Effector memory CD8-positive, alpha-beta T cell (primary cell): ENCODE measurements at regions not wholly inside any gene's neighbourhood (a gene's known extent, or its start where the extent isn't known, plus 50 kb on each side); places are given as distances from the start of the nearest gene placed in this dataset.

Experiments used
- ATAC-seq: fragments of 150-1000 bp; cut with Tn5 transposase; replicated peaks from 2 replicates; pipeline ENCODE4 v1.10.0; 2021; ENCODE audit warnings: mild to moderate bottlenecking, moderate library complexity
- DNase-seq, 3 experiments: peaks; one replicate each; pipeline ENCODE4 v3.0.0; 2021
- H3K27ac Mint-ChIP-seq, 2 donors: one replicate each; pipeline ENCODE4 v1.8.0; 2022; ENCODE audit warnings: mild to moderate bottlenecking in 2 of 2, mixed read lengths in 2 of 2, moderate library complexity in 2 of 2
- H3K27me3 Mint-ChIP-seq, 2 donors: one replicate each; pipeline ENCODE4 v1.8.0; 2022; ENCODE audit warnings: mixed read lengths in 2 of 2
- H3K36me3 Mint-ChIP-seq: one replicate; pipeline ENCODE4 v1.8.0; 2022; ENCODE audit warnings: mild to moderate bottlenecking, moderate library complexity, mixed read lengths; ENCODE audit not compliant: insufficient read depth
- H3K4me1 Mint-ChIP-seq, 2 donors: one replicate each; pipeline ENCODE4 v1.8.0; 2022; ENCODE audit warnings: low read depth in 2 of 2, mixed read lengths in 2 of 2
- H3K4me3 Mint-ChIP-seq, 2 donors: one replicate each; pipeline ENCODE4 v1.8.0; 2022; ENCODE audit warnings: mild to moderate bottlenecking in 2 of 2, mixed read lengths in 2 of 2, moderate library complexity in 2 of 2
- H3K9me3 Mint-ChIP-seq, 2 donors: one replicate each; pipeline ENCODE4 v1.8.0; 2022; ENCODE audit warnings: mixed read lengths in 2 of 2

DNA sequence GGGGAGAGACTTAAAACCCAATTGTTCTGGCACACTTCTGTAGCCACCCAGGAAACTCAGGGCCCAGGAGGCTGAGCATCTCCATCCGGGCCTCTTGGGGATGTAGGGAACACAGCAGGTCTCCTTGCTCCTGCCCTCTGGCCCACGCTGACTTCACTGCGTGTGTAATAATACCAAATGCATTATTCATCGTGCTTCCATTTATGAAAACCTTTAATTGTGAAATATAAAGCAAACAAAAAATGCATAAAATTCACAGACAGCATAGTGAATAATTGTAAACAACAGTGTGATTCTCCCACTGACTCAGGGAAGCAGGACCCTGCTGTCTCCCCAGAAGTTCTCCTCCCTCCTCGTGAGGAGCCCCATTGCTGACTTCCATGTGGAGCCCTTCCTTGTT, 70.3 kb upstream of the SHH start:
- ATAC-seq (no peak), DNase-seq (no peak)
- Mint-ChIP-seq H3K27me3 (peaks cover 6 to 43% of the 10 kb centered on the region in 2 donors), H3K9me3 (no peaks in the 10 kb centered on the region), H3K36me3 (peaks cover 7% of the 10 kb centered on the region), H3K27ac (no peak overlapping the region), H3K4me3 (no peak overlapping the region), H3K4me1 (peaks cover 0 to 4% of the 10 kb centered on the region in 2 donors)

DNA sequence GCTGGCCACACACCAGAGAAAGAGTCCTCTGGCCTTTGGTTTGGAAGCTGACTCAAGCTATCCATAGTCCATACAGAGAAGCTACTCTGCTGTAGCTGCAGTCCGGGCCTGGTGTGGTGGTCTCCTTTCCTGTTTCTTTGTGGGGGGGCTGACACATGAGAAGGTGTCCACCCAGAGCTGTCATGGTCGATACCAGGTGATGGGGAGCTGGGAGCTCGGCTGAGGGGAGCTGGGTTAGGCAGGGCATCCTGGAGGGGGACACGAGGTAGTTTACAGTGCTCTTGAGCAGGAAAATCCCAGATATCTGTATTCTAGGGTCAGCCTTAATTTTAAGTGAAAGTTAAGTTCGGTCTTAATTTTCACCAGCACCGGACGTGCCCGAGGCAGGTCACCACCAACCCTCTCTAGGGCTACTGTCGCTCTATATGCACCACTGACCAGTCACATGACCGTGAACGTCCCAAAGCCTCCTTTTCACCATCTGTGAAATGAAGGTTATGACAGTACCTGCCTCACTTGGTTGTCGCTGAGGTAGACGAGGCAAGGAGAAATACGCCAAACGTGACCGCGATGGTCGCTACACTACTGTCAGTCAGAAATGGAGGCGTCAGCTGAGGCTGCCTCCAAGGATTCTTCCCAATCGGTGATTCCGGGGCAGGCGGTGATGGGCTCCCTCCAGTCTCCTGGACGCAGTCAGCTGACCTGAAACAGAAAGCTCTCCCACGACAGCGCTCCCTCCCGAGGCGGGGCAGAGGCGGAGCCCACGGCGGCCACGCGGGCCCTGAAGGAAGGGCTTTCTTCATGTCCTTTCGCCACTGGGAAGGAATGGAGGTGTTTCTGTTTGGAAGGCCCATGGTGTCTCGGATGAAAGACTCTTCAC, 69.4 kb upstream of the SHH start:
- H3K9me3 Mint-ChIP-seq = no peaks in the 10 kb centered on the region
- peaks cover 0 to 4% of the 10 kb centered on the region in 2 donors for H3K4me1 Mint-ChIP-seq
- no peak overlapping the region for H3K27ac Mint-ChIP-seq
- ATAC-seq = no peak
- no peak overlapping the region for H3K4me3 Mint-ChIP-seq
- peaks cover 6 to 39% of the 10 kb centered on the region in 2 donors for H3K27me3 Mint-ChIP-seq
- no peak for DNase-seq
- H3K36me3 Mint-ChIP-seq = peaks cover 5% of the 10 kb centered on the region

DNA sequence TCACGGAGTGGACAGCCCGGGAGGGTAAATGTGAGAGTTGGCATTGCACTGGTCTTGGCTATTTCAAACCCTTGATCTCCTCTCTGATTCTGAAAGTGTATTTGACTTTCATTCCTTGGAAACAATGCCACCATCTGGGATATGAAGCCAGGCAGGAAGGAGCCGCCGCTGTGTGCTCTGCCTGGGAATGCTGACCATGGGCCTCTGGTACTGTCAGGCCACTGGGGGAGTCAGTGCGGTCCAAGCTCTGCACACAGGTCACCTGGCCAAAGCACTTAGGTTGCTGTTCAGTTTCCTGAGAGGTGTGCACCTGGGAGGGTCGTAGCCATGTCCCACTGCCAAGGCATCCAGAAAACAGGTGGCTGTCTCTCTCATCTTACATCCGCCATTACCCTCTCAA, 68.5 kb upstream of the SHH start:
- DNase-seq (no peak), ATAC-seq (no peak)
- H3K27ac Mint-ChIP-seq = no peak overlapping the region
- no peaks in the 10 kb centered on the region for H3K9me3 Mint-ChIP-seq
- peaks cover 0 to 3% of the 10 kb centered on the region in 2 donors for H3K4me1 Mint-ChIP-seq
- H3K4me3 Mint-ChIP-seq = no peak overlapping the region
- peaks cover 3% of the 10 kb centered on the region for H3K36me3 Mint-ChIP-seq
- H3K27me3 Mint-ChIP-seq = peaks cover 6 to 29% of the 10 kb centered on the region in 2 donors

DNA sequence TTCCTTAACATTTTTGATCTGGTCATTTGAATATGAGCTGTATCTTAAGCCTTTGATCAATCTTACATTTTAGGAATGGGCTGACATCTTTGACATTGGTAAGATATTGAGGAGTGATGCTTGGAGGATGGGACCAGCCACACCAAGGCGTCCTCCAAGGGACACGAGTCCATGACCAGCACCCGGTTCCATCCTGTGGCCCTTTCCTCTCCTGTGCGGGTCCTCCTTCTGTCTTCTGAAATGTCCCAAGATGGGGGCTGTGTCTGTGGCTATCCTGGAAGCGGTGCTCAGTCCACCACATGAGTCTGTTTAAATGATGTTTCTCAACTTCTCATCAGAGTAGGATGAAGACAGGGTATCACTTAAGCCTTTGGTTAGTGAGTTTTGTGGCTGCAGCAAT, 67.3 kb upstream of the SHH start:
- H3K36me3 Mint-ChIP-seq = peaks cover 3% of the 10 kb centered on the region
- H3K27ac Mint-ChIP-seq = no peak overlapping the region
- ATAC-seq (no peak), DNase-seq (no peak)
- H3K9me3 Mint-ChIP-seq = no peaks in the 10 kb centered on the region
- H3K4me1 Mint-ChIP-seq = no peaks in the 10 kb centered on the region
- no peak overlapping the region for H3K4me3 Mint-ChIP-seq
- peaks cover 6 to 21% of the 10 kb centered on the region in 2 donors for H3K27me3 Mint-ChIP-seq

DNA sequence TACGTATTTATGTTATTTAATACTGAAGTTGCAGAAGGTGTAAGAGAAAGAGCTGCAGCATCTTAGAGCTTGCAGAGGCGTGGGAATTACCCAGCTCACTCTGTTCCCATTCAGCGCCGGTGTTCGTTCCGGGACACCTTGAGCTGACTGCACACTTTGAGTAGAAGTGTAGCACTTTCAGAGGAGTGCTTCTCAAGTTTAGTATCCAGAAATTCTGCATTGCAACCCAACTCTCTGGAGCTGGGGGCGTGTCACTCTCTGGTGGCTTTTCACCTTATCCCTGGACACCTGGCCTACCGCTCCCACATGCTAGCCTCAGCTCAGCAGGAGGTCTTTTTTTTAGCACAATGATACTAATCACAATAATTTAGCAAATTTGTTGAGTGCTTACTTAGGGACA, 66.4 kb upstream of the SHH start:
- H3K4me3 Mint-ChIP-seq = no peak overlapping the region
- DNase-seq (no peak), ATAC-seq (no peak)
- peaks cover 9 to 20% of the 10 kb centered on the region in 2 donors for H3K27me3 Mint-ChIP-seq
- no peaks in the 10 kb centered on the region for H3K4me1 Mint-ChIP-seq
- H3K27ac Mint-ChIP-seq = no peak overlapping the region
- H3K9me3 Mint-ChIP-seq = no peaks in the 10 kb centered on the region
- no peaks in the 10 kb centered on the region for H3K36me3 Mint-ChIP-seq

DNA sequence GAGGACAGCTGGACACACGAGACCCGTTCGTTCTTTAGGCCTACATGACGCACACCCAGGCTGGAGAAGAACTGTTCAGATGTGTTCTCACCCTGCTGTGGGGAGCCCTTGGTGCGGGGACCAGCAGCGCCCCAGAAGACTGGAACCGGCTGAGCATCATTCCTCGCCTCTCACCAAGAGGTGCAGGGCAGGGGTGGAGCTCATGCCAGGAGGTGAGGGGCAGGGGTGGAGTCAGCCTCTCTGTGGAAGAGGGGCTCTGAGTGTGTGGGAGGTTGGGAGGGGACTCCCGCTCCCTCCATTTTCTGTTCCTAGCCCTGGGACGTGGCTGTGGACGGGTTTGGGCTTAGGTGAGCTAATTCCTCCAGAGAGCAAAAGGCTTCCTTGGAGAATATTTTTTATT, 66.0 kb upstream of the SHH start:
- Mint-ChIP-seq H3K27ac (no peak overlapping the region), H3K36me3 (no peaks in the 10 kb centered on the region), H3K4me1 (no peaks in the 10 kb centered on the region), H3K27me3 (peaks cover 13 to 16% of the 10 kb centered on the region in 2 donors), H3K9me3 (no peaks in the 10 kb centered on the region), H3K4me3 (no peak overlapping the region)
- ATAC-seq (no peak), DNase-seq (no peak)

DNA sequence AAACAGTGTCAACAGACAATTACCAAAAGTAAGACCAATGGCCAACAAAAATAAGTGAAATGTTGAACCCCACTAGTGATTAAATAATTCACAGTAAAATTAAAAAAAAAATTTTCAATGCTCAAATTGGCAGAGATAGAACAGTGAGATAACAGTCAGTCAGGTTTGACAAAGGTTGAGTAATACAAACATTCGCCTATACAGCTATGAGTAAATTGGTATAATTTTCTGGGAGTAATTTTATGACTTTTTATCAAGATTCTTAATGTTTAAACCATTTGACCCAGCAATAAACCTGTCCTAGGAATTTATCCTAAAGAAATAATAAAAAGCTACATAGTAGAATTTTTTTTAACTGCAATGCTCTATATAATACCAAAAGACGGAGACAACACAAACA, 64.9 kb upstream of the SHH start:
- DNase-seq (no peak), ATAC-seq (no peak)
- no peak overlapping the region for H3K27ac Mint-ChIP-seq
- peaks cover 11 to 15% of the 10 kb centered on the region in 2 donors for H3K27me3 Mint-ChIP-seq
- no peaks in the 10 kb centered on the region for H3K36me3 Mint-ChIP-seq
- no peaks in the 10 kb centered on the region for H3K4me1 Mint-ChIP-seq
- H3K4me3 Mint-ChIP-seq = no peak overlapping the region
- H3K9me3 Mint-ChIP-seq = no peaks in the 10 kb centered on the region

DNA sequence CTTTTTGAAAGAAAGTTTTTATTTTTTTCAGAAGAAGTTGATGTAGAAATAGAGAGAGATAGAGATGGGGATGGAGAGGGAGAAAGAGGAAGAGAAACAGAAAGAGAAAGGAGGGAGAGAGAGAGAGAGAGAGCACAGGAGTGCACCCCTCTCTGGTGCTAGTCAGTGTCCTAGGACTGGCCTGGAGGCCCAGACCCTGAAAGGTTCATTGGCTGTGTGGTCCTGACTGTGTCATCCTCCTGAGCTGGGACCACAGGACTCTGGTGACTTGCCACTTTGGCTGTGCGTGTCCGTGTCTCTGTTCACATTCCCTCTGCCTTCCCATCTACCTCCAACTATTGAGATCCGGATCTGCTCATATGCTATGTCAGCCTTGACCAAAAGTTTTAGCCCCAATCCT, 62.1 kb upstream of the SHH start:
- peaks cover 24 to 25% of the 10 kb centered on the region in 2 donors for H3K27me3 Mint-ChIP-seq
- no peak overlapping the region for H3K27ac Mint-ChIP-seq
- no peaks in the 10 kb centered on the region for H3K9me3 Mint-ChIP-seq
- no peaks in the 10 kb centered on the region for H3K4me1 Mint-ChIP-seq
- ATAC-seq (no peak), DNase-seq (no peak)
- no peak overlapping the region for H3K4me3 Mint-ChIP-seq
- no peaks in the 10 kb centered on the region for H3K36me3 Mint-ChIP-seq

DNA sequence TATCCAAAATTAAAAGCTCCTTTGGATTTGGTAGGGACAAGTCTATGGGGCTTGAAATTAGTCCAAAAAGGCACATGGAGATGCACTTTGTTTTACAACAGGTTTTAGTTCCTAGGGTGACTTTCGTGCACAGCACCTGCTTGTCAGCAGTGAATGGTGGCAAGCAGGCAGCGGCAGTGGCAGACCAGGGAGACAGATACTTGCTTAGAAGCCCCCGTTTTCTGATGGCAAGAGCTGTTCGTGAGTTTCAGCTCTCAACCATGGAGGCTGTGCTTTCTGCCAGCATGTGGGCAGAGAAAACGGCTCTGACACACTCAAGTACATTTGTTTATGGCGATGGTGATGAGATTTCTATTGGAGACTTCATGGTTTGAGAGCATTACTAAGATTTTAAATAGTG, 61.7 kb upstream of the SHH start:
- Mint-ChIP-seq H3K4me3 (no peak overlapping the region), H3K27ac (no peak overlapping the region), H3K36me3 (no peaks in the 10 kb centered on the region), H3K9me3 (no peaks in the 10 kb centered on the region), H3K27me3 (peaks cover 24 to 25% of the 10 kb centered on the region in 2 donors), H3K4me1 (no peaks in the 10 kb centered on the region)
- no peak for ATAC-seq
- DNase-seq = no peak

DNA sequence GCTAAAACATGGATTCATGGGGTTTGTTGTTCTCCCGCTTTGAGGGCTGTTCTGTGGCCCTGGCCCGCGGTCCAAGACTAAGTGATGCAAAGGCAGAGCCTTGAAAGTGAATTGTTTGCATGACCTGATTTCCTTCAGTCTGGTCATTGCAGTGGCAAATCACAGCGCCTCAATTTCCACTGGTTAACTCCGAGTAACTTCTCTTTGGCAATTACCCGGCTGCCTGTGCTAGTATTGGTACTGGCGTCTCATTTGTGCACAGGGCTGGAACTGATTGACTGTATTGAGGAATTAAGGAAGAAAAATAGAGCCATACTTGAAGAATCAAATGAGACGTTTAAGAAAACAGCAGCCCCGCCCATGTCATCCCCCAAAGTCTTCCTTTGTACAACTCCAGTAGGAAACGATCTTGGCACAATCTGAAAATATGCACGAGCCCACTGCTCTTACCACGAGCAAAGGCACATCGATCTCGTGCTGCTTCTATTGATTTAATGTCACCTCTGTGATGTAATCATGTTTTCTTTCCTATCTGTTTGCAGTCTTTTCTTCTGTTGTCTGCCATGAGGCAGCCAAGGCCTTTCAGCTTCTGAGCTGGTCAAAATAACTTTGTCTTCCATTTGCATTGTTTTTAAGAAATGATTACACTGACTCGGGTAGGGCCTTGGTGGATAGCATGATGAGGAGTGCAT, 60.6 kb upstream of the SHH start:
- H3K36me3 Mint-ChIP-seq = no peaks in the 10 kb centered on the region
- H3K4me1 Mint-ChIP-seq = no peaks in the 10 kb centered on the region
- DNase-seq (no peak), ATAC-seq (no peak)
- H3K9me3 Mint-ChIP-seq = no peaks in the 10 kb centered on the region
- H3K27me3 Mint-ChIP-seq = peaks cover 24 to 25% of the 10 kb centered on the region in 2 donors
- H3K4me3 Mint-ChIP-seq = no peak overlapping the region
- H3K27ac Mint-ChIP-seq = no peak overlapping the region

DNA sequence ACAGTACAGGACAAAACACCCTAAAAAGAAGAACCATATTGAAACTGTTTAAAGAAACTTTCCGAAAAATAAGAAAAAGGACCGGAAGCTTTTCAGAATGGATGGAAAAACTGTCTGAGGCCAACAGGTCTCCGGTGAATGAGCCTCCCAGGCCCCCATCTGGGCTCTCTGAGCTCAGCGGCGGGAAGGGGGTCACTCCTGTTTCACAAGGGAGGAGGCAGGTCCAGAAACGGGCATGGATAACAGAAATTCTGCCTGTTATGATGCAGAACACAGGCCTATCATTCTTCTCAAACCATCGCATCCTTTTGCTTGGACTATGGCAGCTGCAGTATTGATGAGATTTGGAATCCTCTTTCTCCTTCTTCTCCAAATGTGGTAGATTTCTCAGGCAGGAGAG, 58.9 kb upstream of the SHH start:
- Mint-ChIP-seq H3K27me3 (peaks cover 25 to 32% of the 10 kb centered on the region in 2 donors), H3K4me3 (no peak overlapping the region), H3K27ac (no peak overlapping the region), H3K4me1 (no peaks in the 10 kb centered on the region), H3K9me3 (no peaks in the 10 kb centered on the region), H3K36me3 (no peaks in the 10 kb centered on the region)
- ATAC-seq (no peak), DNase-seq (no peak)

DNA sequence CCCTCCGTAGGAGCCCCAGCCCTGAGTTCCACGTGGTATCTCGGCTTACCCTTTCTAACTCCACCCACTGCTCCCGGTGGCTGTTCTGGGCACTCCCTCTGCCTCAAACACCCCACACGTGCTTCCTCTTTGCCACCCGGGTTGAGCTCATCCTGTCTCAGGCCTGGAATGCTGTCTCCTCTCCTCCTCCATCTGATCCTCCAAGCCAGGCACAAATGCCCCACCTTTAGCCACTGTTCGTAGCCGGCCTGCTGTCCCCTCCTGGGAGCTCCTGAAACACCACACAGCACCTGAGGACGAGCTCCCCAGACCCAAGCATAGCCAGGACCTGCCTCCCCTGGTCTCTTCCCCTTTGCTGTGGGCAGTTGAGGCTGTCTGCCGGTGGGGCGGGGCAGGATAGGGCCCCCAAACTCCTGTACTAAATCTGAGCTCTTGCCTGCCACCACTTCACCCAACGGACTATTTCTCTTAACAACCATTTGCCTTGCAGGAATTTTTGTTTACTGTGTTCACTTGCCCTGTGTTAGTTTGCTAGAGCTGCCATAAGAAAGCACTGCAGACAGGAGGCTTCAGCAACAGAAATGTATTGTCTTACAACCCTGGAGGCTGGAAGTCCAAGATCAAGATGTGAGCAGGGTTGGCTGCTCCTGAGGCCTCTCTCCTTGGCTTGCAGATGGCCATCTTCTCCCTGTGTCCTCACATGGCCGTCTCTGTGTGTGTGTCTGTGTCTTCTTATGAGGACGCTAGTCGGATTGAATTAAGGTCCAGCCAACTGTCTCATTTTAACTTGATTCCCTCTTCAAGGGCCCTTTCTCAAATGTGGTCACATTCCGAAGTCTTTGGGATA, 58.3 kb upstream of the SHH start:
- Mint-ChIP-seq H3K27me3 (peaks cover 32 to 38% of the 10 kb centered on the region in 2 donors), H3K4me1 (no peaks in the 10 kb centered on the region), H3K9me3 (no peaks in the 10 kb centered on the region), H3K4me3 (no peak overlapping the region), H3K36me3 (no peaks in the 10 kb centered on the region), H3K27ac (no peak overlapping the region)
- DNase-seq (no peak), ATAC-seq (no peak)

DNA sequence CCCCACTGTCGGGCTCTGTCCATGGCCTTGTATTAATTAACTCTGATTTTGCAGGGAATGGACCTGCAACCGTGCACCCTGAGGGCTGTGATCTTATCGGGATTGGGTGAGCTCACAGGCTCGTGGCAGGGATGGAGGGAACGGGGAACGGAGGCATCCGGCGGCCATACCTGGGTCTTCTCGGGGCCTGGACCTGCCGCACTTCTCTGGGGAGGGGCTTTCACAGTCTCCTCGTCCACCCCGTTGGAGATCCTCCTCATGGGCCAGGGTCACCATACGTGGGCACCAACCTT, 57.5 kb upstream of the SHH start:
- DNase-seq (no peak), ATAC-seq (no peak)
- Mint-ChIP-seq H3K4me1 (no peaks in the 10 kb centered on the region), H3K4me3 (no peak overlapping the region), H3K27ac (no peak overlapping the region), H3K9me3 (no peaks in the 10 kb centered on the region), H3K36me3 (no peaks in the 10 kb centered on the region), H3K27me3 (peaks cover 34 to 45% of the 10 kb centered on the region in 2 donors)
